Neural progenitor cell (in vitro differentiated cells): ENCODE measurements at regions not wholly inside any gene's neighbourhood (a gene's known extent, or its start where the extent isn't known, plus 50 kb on each side); places are given as distances from the start of the nearest gene placed in this dataset.

ENCODE experiments used
- DNase-seq: peaks from one replicate; pipeline ENCODE4 v3.0.0-alpha.2; 2016; ENCODE audit warnings: low spot score
- H2AFZ ChIP-seq: fragments of 200-600 bp; sonication (generic); replicated peaks from 2 replicates; pipeline ENCODE4 v1.6.1; 2016; ENCODE audit warnings: antibody characterized with exemption
- H3F3A ChIP-seq: fragments of 200-600 bp; sonication (generic); 2 replicates; pipeline ENCODE4 v1.6.1; 2016; ENCODE audit warnings: antibody characterized with exemption, low read depth
- H3K27ac ChIP-seq: fragments of 200-600 bp; sonication (generic); 2 replicates; pipeline ENCODE4 v1.5.1; 2016; ENCODE audit warnings: mild to moderate bottlenecking
- H3K27me3 ChIP-seq: fragments of 200-600 bp; sonication (generic); 2 replicates; pipeline ENCODE4 v1.6.1; 2016; ENCODE audit warnings: mild to moderate bottlenecking, moderate library complexity
- H3K36me3 ChIP-seq: fragments of 200-600 bp; sonication (generic); 2 replicates; pipeline ENCODE4 v1.5.1; 2016
- H3K4me1 ChIP-seq: fragments of 200-600 bp; sonication (generic); 2 replicates; pipeline ENCODE4 v1.6.1; 2016; ENCODE audit warnings: mixed run types
- H3K4me2 ChIP-seq: fragments of 200-600 bp; sonication (generic); 2 replicates; pipeline ENCODE4 v1.6.1; 2016
- H3K4me3 ChIP-seq: fragments of 200-600 bp; sonication (generic); 2 replicates; pipeline ENCODE4 v1.5.1; 2016
- H3K79me2 ChIP-seq: fragments of 200-600 bp; sonication (generic); 2 replicates; pipeline ENCODE4 v1.6.1; 2016; ENCODE audit warnings: low read depth
- H3K9ac ChIP-seq: fragments of 200-600 bp; sonication (generic); 2 replicates; pipeline ENCODE4 v1.6.1; 2016
- H3K9me3 ChIP-seq: fragments of 200-600 bp; sonication (generic); 2 replicates; pipeline ENCODE4 v1.5.1; 2016; ENCODE audit warnings: low read depth
- H4K20me1 ChIP-seq: fragments of 200-600 bp; sonication (generic); 2 replicates; pipeline ENCODE4 v1.6.1; 2016; ENCODE audit warnings: low read depth
- H3K27ac Mint-ChIP-seq: 3 replicates; pipeline ENCODE4 v1.8.0; 2021; ENCODE audit warnings: mixed read lengths
- H3K27me3 Mint-ChIP-seq: 2 replicates; pipeline ENCODE4 v1.8.0; 2022; ENCODE audit warnings: low read depth, mild to moderate bottlenecking, inconsistent platforms, moderate library complexity, mixed read lengths; ENCODE audit not compliant: insufficient read depth
- H3K36me3 Mint-ChIP-seq: 3 replicates; pipeline ENCODE4 v1.8.0; 2021; ENCODE audit warnings: mixed read lengths
- H3K4me1 Mint-ChIP-seq: 3 replicates; pipeline ENCODE4 v1.8.0; 2021; ENCODE audit warnings: mixed read lengths
- H3K4me3 Mint-ChIP-seq: 3 replicates; pipeline ENCODE4 v1.8.0; 2021; ENCODE audit warnings: mild to moderate bottlenecking, moderate library complexity, mixed read lengths
- H3K9me3 Mint-ChIP-seq: 3 replicates; pipeline ENCODE4 v1.8.0; 2020; ENCODE audit warnings: mixed read lengths
- EZH2 ChIP-seq: fragments of 200-600 bp; sonication (generic); IDR thresholded peaks from 2 replicates; pipeline ENCODE4 v1.6.1; 2017; ENCODE audit warnings: antibody characterized with exemption, mild to moderate bottlenecking, moderate library complexity
- EZH2phosphoT487 ChIP-seq: fragments of 200-600 bp; sonication (generic); IDR thresholded peaks from 2 replicates; pipeline ENCODE4 v1.6.1; 2017; ENCODE audit warnings: antibody characterized with exemption
- TF ChIP-seq, protein P1 (sequence below): fragments of 200-600 bp; sonication (generic); IDR thresholded peaks from 2 replicates; pipeline ENCODE4 v1.5.1; 2017; ENCODE audit warnings: antibody characterized with exemption, mild to moderate bottlenecking

DNA sequence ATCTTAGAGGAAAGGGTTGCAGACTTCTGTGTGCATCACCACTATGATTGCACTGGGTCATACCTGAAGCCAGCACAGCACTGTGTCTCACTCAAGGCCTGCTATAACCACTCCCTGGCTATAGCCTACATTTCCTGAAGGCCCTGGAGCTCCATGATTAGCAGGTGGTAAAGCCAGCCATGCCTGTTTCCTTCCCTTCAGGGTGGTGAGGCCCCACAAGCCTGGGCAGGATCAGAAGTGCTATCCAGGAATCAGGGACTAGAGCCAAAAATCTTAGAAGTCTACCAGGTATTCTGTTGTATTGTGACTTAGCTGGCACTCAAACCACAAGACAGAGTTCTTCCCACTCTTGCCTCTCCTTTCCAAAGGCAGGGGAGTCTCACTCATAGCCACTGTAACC lies 734.6 kb downstream of the GLUD2 start:
- DNase-seq = no peak
- Histone ChIP-seq H4K20me1 (no peaks in the 10 kb centered on the region), H3K4me2 (no peak overlapping the region), H3K4me1 (no peaks in the 10 kb centered on the region), H3K36me3 (no peaks in the 10 kb centered on the region), H2AFZ (no peak overlapping the region), H3K9ac (no peak overlapping the region), H3F3A (no peaks in the 10 kb centered on the region), H3K27ac (no peak overlapping the region), H3K27me3 (no peaks in the 10 kb centered on the region), H3K79me2 (no peaks in the 10 kb centered on the region), H3K4me3 (no peak overlapping the region), H3K9me3 (peaks cover 6% of the 10 kb centered on the region)
- no peak overlapping the region for H3K27ac Mint-ChIP-seq
- H3K36me3 Mint-ChIP-seq = no peaks in the 10 kb centered on the region
- H3K4me1 Mint-ChIP-seq = no peaks in the 10 kb centered on the region
- H3K27me3 Mint-ChIP-seq = no peaks in the 10 kb centered on the region
- H3K4me3 Mint-ChIP-seq = no peak overlapping the region
- TF ChIP-seq EZH2 (no peak), EZH2phosphoT487 (no peak)
- TF ChIP-seq, protein P1, sequence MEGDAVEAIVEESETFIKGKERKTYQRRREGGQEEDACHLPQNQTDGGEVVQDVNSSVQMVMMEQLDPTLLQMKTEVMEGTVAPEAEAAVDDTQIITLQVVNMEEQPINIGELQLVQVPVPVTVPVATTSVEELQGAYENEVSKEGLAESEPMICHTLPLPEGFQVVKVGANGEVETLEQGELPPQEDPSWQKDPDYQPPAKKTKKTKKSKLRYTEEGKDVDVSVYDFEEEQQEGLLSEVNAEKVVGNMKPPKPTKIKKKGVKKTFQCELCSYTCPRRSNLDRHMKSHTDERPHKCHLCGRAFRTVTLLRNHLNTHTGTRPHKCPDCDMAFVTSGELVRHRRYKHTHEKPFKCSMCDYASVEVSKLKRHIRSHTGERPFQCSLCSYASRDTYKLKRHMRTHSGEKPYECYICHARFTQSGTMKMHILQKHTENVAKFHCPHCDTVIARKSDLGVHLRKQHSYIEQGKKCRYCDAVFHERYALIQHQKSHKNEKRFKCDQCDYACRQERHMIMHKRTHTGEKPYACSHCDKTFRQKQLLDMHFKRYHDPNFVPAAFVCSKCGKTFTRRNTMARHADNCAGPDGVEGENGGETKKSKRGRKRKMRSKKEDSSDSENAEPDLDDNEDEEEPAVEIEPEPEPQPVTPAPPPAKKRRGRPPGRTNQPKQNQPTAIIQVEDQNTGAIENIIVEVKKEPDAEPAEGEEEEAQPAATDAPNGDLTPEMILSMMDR = no peak
- H3K9me3 Mint-ChIP-seq = no peaks in the 10 kb centered on the region

DNA sequence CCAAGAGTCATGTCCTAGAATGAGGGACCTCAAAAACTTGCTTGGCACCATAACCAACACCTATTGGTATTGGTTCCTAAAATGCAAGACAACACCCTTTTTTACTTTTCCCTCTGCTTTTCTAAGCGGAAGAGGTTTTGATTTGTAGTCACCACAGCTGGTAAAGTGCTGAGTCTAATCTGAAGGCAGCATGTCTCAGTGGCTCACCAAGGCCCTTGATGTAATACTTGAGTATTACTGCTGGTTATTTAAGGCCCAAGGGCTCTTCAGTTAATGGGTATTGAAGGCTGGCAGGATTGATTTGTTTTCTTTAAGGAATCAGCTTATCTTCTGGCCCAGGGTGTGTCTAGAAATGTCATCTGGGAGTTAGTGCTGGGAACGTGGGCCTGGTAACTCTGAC lies 735.1 kb downstream of the GLUD2 start:
- Histone ChIP-seq H2AFZ (no peak overlapping the region), H4K20me1 (no peaks in the 10 kb centered on the region), H3K9me3 (peaks cover 6% of the 10 kb centered on the region), H3F3A (no peaks in the 10 kb centered on the region), H3K36me3 (no peaks in the 10 kb centered on the region), H3K4me3 (no peak overlapping the region), H3K9ac (no peak overlapping the region), H3K4me1 (no peaks in the 10 kb centered on the region), H3K4me2 (no peak overlapping the region), H3K79me2 (no peaks in the 10 kb centered on the region), H3K27ac (no peak overlapping the region), H3K27me3 (no peaks in the 10 kb centered on the region)
- no peaks in the 10 kb centered on the region for H3K4me1 Mint-ChIP-seq
- no peaks in the 10 kb centered on the region for H3K9me3 Mint-ChIP-seq
- no peaks in the 10 kb centered on the region for H3K27me3 Mint-ChIP-seq
- TF ChIP-seq EZH2 (no peak), EZH2phosphoT487 (no peak)
- TF ChIP-seq, protein P1 = no peak
- H3K4me3 Mint-ChIP-seq = no peak overlapping the region
- H3K36me3 Mint-ChIP-seq = no peaks in the 10 kb centered on the region
- H3K27ac Mint-ChIP-seq = no peak overlapping the region
- DNase-seq = no peak

DNA sequence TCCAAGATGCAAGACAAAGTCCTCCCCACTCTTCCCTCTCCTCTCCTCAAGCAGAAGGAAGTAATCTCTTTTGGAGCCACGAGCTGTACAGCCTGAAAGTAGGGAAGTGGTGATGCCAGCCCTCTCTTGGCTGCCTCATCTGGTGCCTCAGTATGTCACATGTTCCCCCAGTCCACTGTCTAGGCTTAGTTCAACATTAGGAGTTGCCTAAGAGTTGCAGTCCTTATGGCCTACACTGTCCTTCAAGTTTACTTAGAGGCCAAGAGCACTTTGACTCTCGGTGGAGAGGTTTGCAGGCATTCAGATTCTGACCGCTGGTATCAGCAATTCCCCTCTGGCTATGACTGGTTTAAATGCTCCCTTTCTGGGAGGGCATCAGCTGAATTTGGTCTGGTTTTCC lies 735.6 kb downstream of the GLUD2 start:
- Histone ChIP-seq H3F3A (no peaks in the 10 kb centered on the region), H3K79me2 (no peaks in the 10 kb centered on the region), H3K9me3 (peaks cover 6% of the 10 kb centered on the region), H3K4me1 (no peaks in the 10 kb centered on the region), H3K4me3 (no peak overlapping the region), H3K9ac (no peak overlapping the region), H3K27me3 (no peaks in the 10 kb centered on the region), H3K4me2 (no peak overlapping the region), H2AFZ (no peak overlapping the region), H3K36me3 (no peaks in the 10 kb centered on the region), H3K27ac (no peak overlapping the region), H4K20me1 (no peaks in the 10 kb centered on the region)
- Mint-ChIP-seq H3K4me3 (no peak overlapping the region), H3K9me3 (no peaks in the 10 kb centered on the region), H3K27ac (no peak overlapping the region), H3K27me3 (no peaks in the 10 kb centered on the region), H3K4me1 (no peaks in the 10 kb centered on the region), H3K36me3 (no peaks in the 10 kb centered on the region)
- DNase-seq = no peak
- TF ChIP-seq EZH2phosphoT487 = no peak
- TF ChIP-seq EZH2 = no peak
- TF ChIP-seq, protein P1 = no peak
